Mesothelial cell of epicardium (in vitro differentiated cells): ENCODE measurements at regions not wholly inside any gene's neighbourhood (a gene's known extent, or its start where the extent isn't known, plus 50 kb on each side); places are given as distances from the start of the nearest gene placed in this dataset.
"Not testable (repeated sequence)": the region's sequence is repeated elsewhere in the genome, so short reads cannot be mapped to it uniquely, and the experiment has no call there.

Source experiments
- DNase-seq, 2 experiments: peaks; one replicate each; pipeline ENCODE4 v3.0.0; 2021; ENCODE audit warnings: low spot score in 2 of 2; ENCODE audit not compliant: unreplicated experiment in 2 of 2
- H3K27ac Mint-ChIP-seq: 2 replicates; pipeline ENCODE4 v1.8.0; 2021; ENCODE audit warnings: mixed read lengths
- H3K27me3 Mint-ChIP-seq: 2 replicates; pipeline ENCODE4 v1.8.0; 2021; ENCODE audit warnings: low read depth, mixed read lengths
- H3K36me3 Mint-ChIP-seq: 2 replicates; pipeline ENCODE4 v1.8.0; 2021; ENCODE audit warnings: mixed read lengths
- H3K4me1 Mint-ChIP-seq: 2 replicates; pipeline ENCODE4 v1.8.0; 2021; ENCODE audit warnings: mixed read lengths
- H3K4me3 Mint-ChIP-seq: 2 replicates; pipeline ENCODE4 v1.8.0; 2021; ENCODE audit warnings: mild to moderate bottlenecking, moderate library complexity, mixed read lengths
- H3K9me3 Mint-ChIP-seq: 2 replicates; pipeline ENCODE4 v1.8.0; 2021; ENCODE audit warnings: mixed read lengths

DNA sequence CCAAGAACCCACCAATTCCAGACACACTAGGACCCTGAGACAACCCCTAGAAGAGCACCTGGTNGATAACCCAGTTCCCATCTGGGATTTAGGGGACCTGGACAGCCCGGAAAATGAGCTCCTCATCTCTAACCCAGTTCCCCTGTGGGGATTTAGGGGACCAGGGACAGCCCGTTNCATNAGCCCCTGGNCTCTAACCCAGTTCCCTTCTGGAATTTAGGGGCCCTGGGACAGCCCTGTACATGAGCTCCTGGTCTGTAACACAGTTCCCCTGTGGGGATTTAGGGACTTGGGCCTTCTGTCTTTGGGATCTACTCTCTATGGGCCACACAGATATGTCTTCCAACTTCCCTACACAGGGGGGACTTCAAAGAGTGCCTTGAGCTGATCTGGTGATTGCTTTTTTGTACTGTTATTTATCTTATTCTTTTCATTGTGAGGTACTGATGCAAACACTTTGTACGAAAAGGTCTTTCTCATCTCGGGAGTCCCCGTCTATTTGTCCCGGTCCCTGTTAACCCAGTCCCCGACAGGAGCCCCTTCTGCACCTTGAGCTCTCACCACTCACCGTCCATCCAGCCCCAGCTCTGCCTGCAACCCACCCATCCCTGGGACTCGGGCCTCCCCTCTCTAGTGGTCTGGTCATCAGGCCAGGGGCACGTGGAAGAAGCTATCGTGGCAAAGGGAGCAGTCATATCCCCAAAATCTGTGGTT, 58.2 kb upstream of the PLCXD1 start:
- not testable (repeated sequence) for H3K4me1 Mint-ChIP-seq, H3K27ac Mint-ChIP-seq, H3K27me3 Mint-ChIP-seq, H3K9me3 Mint-ChIP-seq, H3K36me3 Mint-ChIP-seq, DNase-seq, H3K4me3 Mint-ChIP-seq

DNA sequence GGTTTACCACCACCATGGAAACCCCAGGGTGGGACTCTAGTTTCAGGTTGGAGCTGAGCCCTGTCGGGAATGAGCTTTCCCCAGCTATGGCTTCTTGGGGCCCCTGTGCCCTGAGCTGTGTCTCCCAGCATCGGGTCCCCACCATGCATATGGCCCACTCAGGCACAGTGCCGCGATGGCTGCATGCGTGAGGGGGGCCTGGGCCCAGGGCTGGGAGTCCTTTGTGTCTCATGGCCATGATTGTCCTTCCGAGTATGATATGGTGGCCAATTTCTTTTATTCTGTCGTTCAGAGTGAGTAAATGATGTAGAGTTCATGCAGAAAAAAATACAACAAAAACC, 57.7 kb upstream of the PLCXD1 start:
- H3K4me3 Mint-ChIP-seq, H3K36me3 Mint-ChIP-seq, H3K4me1 Mint-ChIP-seq, H3K9me3 Mint-ChIP-seq, H3K27me3 Mint-ChIP-seq, DNase-seq, H3K27ac Mint-ChIP-seq: not testable (repeated sequence)

DNA sequence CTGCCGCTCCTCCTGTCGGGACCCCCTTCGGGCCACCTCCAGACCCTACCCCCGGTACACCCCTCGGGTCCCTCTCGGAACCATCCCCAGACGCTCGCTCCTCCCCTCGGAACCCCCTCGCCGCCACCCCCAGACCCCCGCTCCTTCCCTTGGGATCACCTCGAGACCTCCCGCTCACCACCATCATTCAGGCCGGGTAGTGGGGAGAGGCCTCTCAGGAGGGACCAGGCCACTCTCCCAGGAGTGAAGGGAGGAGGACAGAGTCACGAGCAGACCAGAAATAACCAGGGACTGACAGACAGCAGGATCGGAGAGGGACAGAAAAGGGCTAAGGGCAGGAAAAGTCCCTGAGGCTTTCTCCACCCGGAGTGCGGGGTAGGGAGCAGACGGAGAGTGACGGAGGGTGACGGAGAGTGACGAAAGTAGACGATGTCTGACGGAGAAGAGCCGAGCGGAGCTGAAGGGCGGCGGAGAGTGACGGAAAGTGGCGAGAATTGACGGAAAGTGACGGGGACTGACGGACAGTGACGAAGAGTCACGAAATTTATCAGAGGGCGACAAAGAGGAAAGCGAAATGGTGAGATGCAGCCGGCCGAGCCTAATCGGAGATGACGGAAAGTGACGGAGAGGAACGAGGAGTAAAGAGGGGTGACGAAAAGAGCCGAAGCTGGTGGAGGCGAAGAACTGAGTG, 54.6 kb upstream of the PLCXD1 start:
- DNase-seq: peak in 1 of 2 experiments; percentile 40
- not testable (repeated sequence) for H3K36me3 Mint-ChIP-seq
- peak overlapping the region; percentile 77 for H3K4me3 Mint-ChIP-seq

DNA sequence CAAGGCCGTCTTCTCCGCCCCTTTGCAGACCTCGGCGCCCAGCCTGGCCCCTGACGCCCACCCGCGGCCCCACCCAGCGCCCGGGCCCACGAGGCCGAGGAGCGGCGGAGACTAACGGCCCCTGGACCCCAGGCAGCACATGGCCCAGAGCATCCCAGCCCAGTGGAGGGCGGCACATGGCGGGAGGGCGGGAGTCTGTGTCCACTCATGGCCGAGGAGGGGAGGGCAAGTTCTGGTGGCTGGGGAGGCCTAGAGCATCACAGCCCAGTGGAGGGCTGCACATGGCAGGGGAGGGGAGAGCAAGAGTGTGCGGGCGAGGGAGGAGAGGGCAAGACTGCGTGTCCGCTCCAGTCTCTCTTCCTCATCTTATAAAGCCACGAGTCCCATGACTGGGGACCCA, 53.8 kb upstream of the PLCXD1 start:
- H3K4me3 Mint-ChIP-seq, H3K9me3 Mint-ChIP-seq, H3K27ac Mint-ChIP-seq, DNase-seq, H3K4me1 Mint-ChIP-seq, H3K36me3 Mint-ChIP-seq, H3K27me3 Mint-ChIP-seq: not testable (repeated sequence)

More for the DNA sequence above, 54.6 kb upstream of the PLCXD1 start:
- H3K27me3 Mint-ChIP-seq, H3K4me1 Mint-ChIP-seq, H3K9me3 Mint-ChIP-seq: not testable (repeated sequence)
- peak overlapping the region; percentile 61 for H3K27ac Mint-ChIP-seq
